OCI-LY7 (cell line): ENCODE measurements at regions not wholly inside any gene's neighbourhood (a gene's known extent, or its start where the extent isn't known, plus 50 kb on each side); places are given as distances from the start of the nearest gene placed in this dataset.
"Not testable (repeated sequence)": the region's sequence is repeated elsewhere in the genome, so short reads cannot be mapped to it uniquely, and the experiment has no call there.

ENCODE experiments used
- BruUV-seq: library from RNA; stranded (reverse); fragments of 400-500 nt; replicated peaks from 2 replicates; lab custom pipeline; 2021; lab: Mats Ljungman, UMichigan
- CTCF ChIA-PET: fragments of 300-600 bp; sonication (Branson Sonifier 250); formaldehyde crosslinking; loops from one replicate; lab custom pipeline; 2022; ENCODE audit warnings: antibody characterized with exemption; ENCODE audit not compliant: unreplicated experiment; lab: Charles Lee
- POLR2A ChIA-PET: fragments of 300-600 bp; sonication (Branson Sonifier 250); formaldehyde crosslinking; loops from one replicate; lab custom pipeline; 2022; ENCODE audit warnings: antibody characterized with exemption; lab: Charles Lee
- DNase-seq: peaks from one replicate; pipeline ENCODE4 v3.0.0-alpha.2; 2015; ENCODE audit warnings: low spot score
- H2AFZ ChIP-seq: fragments of 200-600 bp; sonication (generic), shearing (Covaris generic); 2 replicates; pipeline ENCODE4 v1.6.1; 2014; ENCODE audit warnings: mild to moderate bottlenecking, antibody characterized with exemption, low read length, moderate library complexity
- H3K27ac ChIP-seq: fragments of 200-600 bp; sonication (generic); 2 replicates; pipeline ENCODE4 v1.5.1; 2014; ENCODE audit warnings: mixed run types, low read depth, mild to moderate bottlenecking, moderate library complexity, low read length, inconsistent platforms; ENCODE audit not compliant: poor library complexity, severe bottlenecking
- H3K36me3 ChIP-seq: fragments of 200-600 bp; sonication (generic); 2 replicates; pipeline ENCODE4 v1.6.1; 2014; ENCODE audit warnings: mild to moderate bottlenecking, antibody characterized with exemption, low read length, moderate library complexity, mixed read lengths; ENCODE audit not compliant: insufficient read depth
- H3K4me1 ChIP-seq: fragments of 200-600 bp; sonication (generic); 2 replicates; pipeline ENCODE4 v1.5.1; 2014; ENCODE audit warnings: mild to moderate bottlenecking, low read length; ENCODE audit not compliant: insufficient read depth, poor library complexity, severe bottlenecking
- H3K4me2 ChIP-seq: fragments of 200-600 bp; sonication (generic); 2 replicates; pipeline ENCODE4 v1.6.1; 2014; ENCODE audit warnings: mild to moderate bottlenecking, low read length
- H3K4me3 ChIP-seq: fragments of 200-600 bp; sonication (generic); 2 replicates; pipeline ENCODE4 v1.5.1; 2014; ENCODE audit warnings: mild to moderate bottlenecking, low read depth, low read length; ENCODE audit not compliant: poor library complexity, severe bottlenecking
- H3K79me2 ChIP-seq: fragments of 200-600 bp; sonication (generic); 2 replicates; pipeline ENCODE4 v1.6.1; 2016; ENCODE audit warnings: low read depth, mild to moderate bottlenecking, low read length, moderate library complexity, mixed read lengths; ENCODE audit not compliant: insufficient read depth
- H3K9me2 ChIP-seq: fragments of 200-600 bp; sonication (generic); 2 replicates; pipeline ENCODE4 v1.6.1; 2016; ENCODE audit warnings: mild to moderate bottlenecking, low read length, mixed read lengths; ENCODE audit not compliant: insufficient read depth
- H3K9me3 ChIP-seq: fragments of 200-600 bp; sonication (generic); 2 replicates; pipeline ENCODE4 v1.6.1; 2014; ENCODE audit warnings: mild to moderate bottlenecking, mixed run types, low read length, mixed read lengths
- H4K20me1 ChIP-seq: fragments of 200-600 bp; sonication (generic); 2 replicates; pipeline ENCODE4 v1.6.1; 2014; ENCODE audit warnings: mild to moderate bottlenecking, antibody characterized with exemption, low read length, moderate library complexity, mixed read lengths; ENCODE audit not compliant: insufficient read depth
- CTCF ChIP-seq: fragments of 200-600 bp; sonication (generic); conservative IDR thresholded peaks from 2 replicates; pipeline ENCODE4 v1.5.1; 2014; ENCODE audit warnings: mild to moderate bottlenecking, antibody characterized with exemption, low read length, moderate library complexity, mixed read lengths
- EZH2phosphoT487 ChIP-seq: fragments of 200-600 bp; sonication (generic); IDR thresholded peaks from 2 replicates; pipeline ENCODE4 v1.6.1; 2018; ENCODE audit warnings: low read depth, borderline replicate concordance, mild to moderate bottlenecking, mixed run types, antibody characterized with exemption, low read length, moderate library complexity, mixed read lengths
- intact Hi-C: fragments of 100-400 bp; cut with micrococcal nuclease; formaldehyde crosslinking; loops from one replicate; pipeline ENCODE4 v1.10.0; 2022; ENCODE audit not compliant: unreplicated experiment

GRCh38 chr14:45553981-45554380 lies 301.0 kb upstream of the MIS18BP1 start:
- Histone ChIP-seq H3K9me2 (no peaks in the 10 kb centered on the region), H3K27ac (no peak overlapping the region), H4K20me1 (no peaks in the 10 kb centered on the region), H3K4me1 (no peaks in the 10 kb centered on the region), H3K36me3 (no peaks in the 10 kb centered on the region), H3K4me3 (no peak overlapping the region), H3K9me3 (no peaks in the 10 kb centered on the region), H3K4me2 (no peak overlapping the region), H2AFZ (no peak overlapping the region), H3K79me2 (no peaks in the 10 kb centered on the region)
- no TSS peak for BruUV-seq
- CTCF ChIA-PET: interaction anchor here (0.5 kb wide), 1 partner anchor 573 kb away, joined by 3 read pairs; no protein-coding TSS in a partner anchor
- TF ChIP-seq CTCF: no peak
- no peak for TF ChIP-seq EZH2phosphoT487
- no peak for DNase-seq
- intact Hi-C loops: no loop called here
- POLR2A ChIA-PET: no interaction called here

GRCh38 chr14:45551240-45551820 lies 298.3 kb upstream of the MIS18BP1 start:
- DNase-seq: not testable (repeated sequence)

GRCh38 chr14:45531022-45531421 lies 278.0 kb upstream of the MIS18BP1 start:
- intact Hi-C loops: no loop called here
- POLR2A ChIA-PET: no interaction called here
- CTCF ChIA-PET: no interaction called here

More at GRCh38 chr14:45551240-45551820, 298.3 kb upstream of the MIS18BP1 start:
- H3K79me2 ChIP-seq, intact Hi-C loops, H3K4me1 ChIP-seq, POLR2A ChIA-PET, H3K27ac ChIP-seq, H3K36me3 ChIP-seq, H3K4me3 ChIP-seq, H3K9me3 ChIP-seq, H4K20me1 ChIP-seq, H3K9me2 ChIP-seq, H2AFZ ChIP-seq, CTCF ChIA-PET, H3K4me2 ChIP-seq, BruUV-seq: not testable (repeated sequence)

More at GRCh38 chr14:45531022-45531421, 278.0 kb upstream of the MIS18BP1 start:
- H3K27ac ChIP-seq: no peak overlapping the region
- no peaks in the 10 kb centered on the region for H3K9me3 ChIP-seq
- H2AFZ ChIP-seq: no peak overlapping the region
- no peaks in the 10 kb centered on the region for H4K20me1 ChIP-seq
- no peak overlapping the region for H3K4me3 ChIP-seq
- DNase-seq: no peak
- H3K36me3 ChIP-seq: no peaks in the 10 kb centered on the region
- no peak overlapping the region for H3K4me2 ChIP-seq
- H3K4me1 ChIP-seq: no peaks in the 10 kb centered on the region
- no peaks in the 10 kb centered on the region for H3K79me2 ChIP-seq
- TF ChIP-seq CTCF (no peak), EZH2phosphoT487 (no peak)
- no TSS peak for BruUV-seq
- H3K9me2 ChIP-seq: no peaks in the 10 kb centered on the region
